ENCODE measurements at regions not wholly inside any gene's neighbourhood (a gene's known extent, or its start where the extent isn't known, plus 50 kb on each side); places are given as distances from the start of the nearest gene placed in this dataset.

DNA sequence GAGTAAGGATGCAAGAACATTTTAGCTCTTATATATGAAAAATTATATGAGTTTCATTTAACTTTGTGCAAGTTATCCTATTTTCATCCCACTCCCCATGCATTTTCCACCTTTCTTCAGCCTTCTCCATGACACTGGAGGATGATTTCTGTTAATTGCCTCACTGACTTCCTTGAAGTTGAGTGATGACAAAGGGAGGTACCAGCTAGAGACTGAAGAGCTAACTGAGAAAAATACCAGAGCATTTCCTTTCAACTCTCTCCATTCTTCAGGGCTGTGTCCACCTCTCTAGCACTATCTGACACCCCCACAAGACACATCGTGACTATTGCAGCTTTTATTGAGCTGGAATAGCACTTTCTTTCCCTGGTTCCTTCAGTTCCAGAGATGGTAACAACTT, 711.6 kb upstream of the LRRC4C start:
- TF ChIP-seq YY1 (IDR thresholded peaks at IDR 0.05; ENCODE audit: insufficient read depth, insufficient read length) (no peak), SUZ12 (IDR thresholded peaks at IDR 0.05; ENCODE audit: extremely low read depth, insufficient read depth, insufficient read length) (no peak)

Data from NT2/D1 (cell line).